ENCODE measurements at regions not wholly inside any gene's neighbourhood (a gene's known extent, or its start where the extent isn't known, plus 50 kb on each side); places are given as distances from the start of the nearest gene placed in this dataset.

DNA sequence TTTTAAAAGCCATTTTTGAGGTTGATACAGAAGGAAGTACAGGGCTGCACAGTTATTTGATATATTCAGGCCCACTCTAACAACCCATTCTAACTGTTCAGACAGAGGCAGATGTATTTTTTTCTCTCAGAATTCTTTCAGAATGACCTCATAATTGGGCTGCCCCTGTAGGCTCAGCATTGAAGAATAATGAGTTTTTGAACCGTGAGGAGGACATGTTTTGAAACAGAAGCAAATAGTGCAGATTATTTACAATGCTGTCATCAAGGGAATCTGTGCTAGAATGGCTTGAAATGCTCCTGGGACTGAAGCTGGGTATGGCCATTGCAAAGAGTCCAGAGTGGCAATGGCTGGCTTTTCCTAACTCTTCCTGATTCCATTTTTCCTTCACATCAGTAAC lies 158.1 kb downstream of the SOX3 start:
- in situ Hi-C loops (cut with MboI; ENCODE audit: low sequenced_read_pairs, unreplicated experiment): no loop called here
- no peak for DNase-seq (ENCODE audit: low spot score)
- no peak for TF ChIP-seq CTCF (IDR thresholded peaks at IDR 0.05; ENCODE audit: borderline replicate concordance, control extremely low read depth, extremely low read depth, insufficient read depth, missing control alignments)

- no peak for DNase-seq (ENCODE audit: low spot score)
- in situ Hi-C loops (cut with MboI; ENCODE audit: low sequenced_read_pairs, unreplicated experiment): no loop called here
- no peak for TF ChIP-seq CTCF (IDR thresholded peaks at IDR 0.05; ENCODE audit: borderline replicate concordance, control extremely low read depth, extremely low read depth, insufficient read depth, missing control alignments)
Observed at GRCh38 chrX:140343226-140343868, 161.5 kb downstream of the SOX3 start.

- TF ChIP-seq CTCF (IDR thresholded peaks at IDR 0.05; ENCODE audit: borderline replicate concordance, control extremely low read depth, extremely low read depth, insufficient read depth, missing control alignments): no peak
- no peak for DNase-seq (ENCODE audit: low spot score)
- in situ Hi-C loops (cut with MboI; ENCODE audit: low sequenced_read_pairs, unreplicated experiment): no loop called here
Observed at GRCh38 chrX:140342410-140342809, 162.5 kb downstream of the SOX3 start.

DNA sequence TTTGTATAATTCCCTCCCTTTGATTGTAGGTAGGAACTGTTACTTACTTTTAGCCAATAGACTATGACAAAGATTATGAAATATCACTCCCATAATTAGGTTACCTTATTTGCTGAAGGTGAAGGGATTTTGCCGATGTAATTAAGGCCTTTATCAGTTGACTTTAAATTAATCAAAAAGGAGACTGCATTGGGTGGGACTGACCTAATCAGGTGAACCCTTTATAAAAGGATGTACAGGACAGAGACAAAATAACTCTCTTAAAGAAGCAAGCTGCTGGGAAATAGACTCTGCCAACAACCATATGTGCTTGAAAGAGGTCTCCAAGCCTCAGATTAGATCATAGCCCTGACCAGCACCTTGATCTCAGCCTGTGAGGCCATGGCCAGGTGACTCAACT lies 167.6 kb downstream of the SOX3 start:
- no peak for DNase-seq (ENCODE audit: low spot score)
- no peak for TF ChIP-seq CTCF (IDR thresholded peaks at IDR 0.05; ENCODE audit: borderline replicate concordance, control extremely low read depth, extremely low read depth, insufficient read depth, missing control alignments)
- in situ Hi-C loops (cut with MboI; ENCODE audit: low sequenced_read_pairs, unreplicated experiment): no loop called here

- no peak for TF ChIP-seq CTCF (IDR thresholded peaks at IDR 0.05; ENCODE audit: borderline replicate concordance, control extremely low read depth, extremely low read depth, insufficient read depth, missing control alignments)
- no peak for DNase-seq (ENCODE audit: low spot score)
- in situ Hi-C loops (cut with MboI; ENCODE audit: low sequenced_read_pairs, unreplicated experiment): no loop called here
Observed at GRCh38 chrX:140318296-140318695, 186.6 kb downstream of the SOX3 start.

GRCh38 chrX:140317462-140317861 lies 187.4 kb downstream of the SOX3 start:
- DNase-seq (ENCODE audit: low spot score): no peak
- in situ Hi-C loops (cut with MboI; ENCODE audit: low sequenced_read_pairs, unreplicated experiment): no loop called here
- no peak for TF ChIP-seq CTCF (IDR thresholded peaks at IDR 0.05; ENCODE audit: borderline replicate concordance, control extremely low read depth, extremely low read depth, insufficient read depth, missing control alignments)
